HEK293 (cell line): ENCODE measurements at regions not wholly inside any gene's neighbourhood (a gene's known extent, or its start where the extent isn't known, plus 50 kb on each side); places are given as distances from the start of the nearest gene placed in this dataset.

Source experiments
- ZNF350 ChIP-seq: fragments of 450-650 bp; formaldehyde crosslinking; IDR thresholded peaks from 2 replicates; pipeline ENCODE4 v1.5.0; 2017; ENCODE audit warnings: missing biosample characterization, mild to moderate bottlenecking, missing genetic modification characterization
- ZNF510 ChIP-seq: fragments of 450-650 bp; formaldehyde crosslinking; IDR thresholded peaks from 2 replicates; pipeline ENCODE4 v1.5.1; 2018; ENCODE audit warnings: mild to moderate bottlenecking, missing genetic modification characterization, missing biosample characterization; ENCODE audit not compliant: insufficient replicate concordance
- ZNF677 ChIP-seq: fragments of 450-650 bp; IDR thresholded peaks from 2 replicates; pipeline ENCODE4 v1.5.0; 2018; ENCODE audit warnings: missing biosample characterization, mild to moderate bottlenecking, missing genetic modification characterization, moderate library complexity
- TF ChIP-seq, protein P1 (sequence below): fragments of 450-650 bp; formaldehyde crosslinking; IDR thresholded peaks from 2 replicates; pipeline ENCODE4 v1.5.1; 2016; ENCODE audit warnings: missing biosample characterization, missing genetic modification characterization, borderline replicate concordance
- TF ChIP-seq, protein P2 (sequence below): fragments of 450-650 bp; formaldehyde crosslinking; IDR thresholded peaks from 2 replicates; pipeline ENCODE4 v1.5.1; 2016; ENCODE audit warnings: missing biosample characterization, missing genetic modification characterization
- TF ChIP-seq, protein P3 (sequence below): fragments of 450-650 bp; formaldehyde crosslinking; IDR thresholded peaks from 2 replicates; pipeline ENCODE4 v1.5.1; 2016; ENCODE audit warnings: missing biosample characterization, missing genetic modification characterization, low read depth
- TF ChIP-seq, protein P4 (sequence below): fragments of 450-650 bp; formaldehyde crosslinking; IDR thresholded peaks from 2 replicates; pipeline ENCODE4 v1.5.1; 2016; ENCODE audit warnings: missing biosample characterization, missing genetic modification characterization
- TF ChIP-seq, protein P5 (sequence below): fragments of 450-650 bp; formaldehyde crosslinking; IDR thresholded peaks from 2 replicates; pipeline ENCODE4 v1.5.1; 2016; ENCODE audit warnings: missing biosample characterization, missing genetic modification characterization

DNA sequence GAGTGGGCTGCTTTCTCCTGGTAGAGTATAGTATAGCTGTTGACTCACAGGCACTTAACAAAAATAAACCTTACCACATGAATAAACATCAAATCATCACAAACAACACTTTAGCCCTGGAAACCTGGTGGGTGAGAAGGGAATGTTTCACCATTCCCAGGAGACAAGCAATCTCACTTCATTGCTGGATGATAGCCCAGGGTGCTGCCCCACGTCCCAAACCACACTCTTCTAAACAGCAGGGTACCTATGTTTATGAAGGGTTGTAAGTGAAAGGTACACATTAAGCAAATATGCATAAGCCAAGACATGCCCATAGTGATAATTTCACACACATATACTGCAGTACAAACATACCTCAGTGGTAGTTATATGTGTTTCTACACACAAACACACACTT lies 276.2 kb downstream of the FGFR2 start:
- TF ChIP-seq, protein P1, sequence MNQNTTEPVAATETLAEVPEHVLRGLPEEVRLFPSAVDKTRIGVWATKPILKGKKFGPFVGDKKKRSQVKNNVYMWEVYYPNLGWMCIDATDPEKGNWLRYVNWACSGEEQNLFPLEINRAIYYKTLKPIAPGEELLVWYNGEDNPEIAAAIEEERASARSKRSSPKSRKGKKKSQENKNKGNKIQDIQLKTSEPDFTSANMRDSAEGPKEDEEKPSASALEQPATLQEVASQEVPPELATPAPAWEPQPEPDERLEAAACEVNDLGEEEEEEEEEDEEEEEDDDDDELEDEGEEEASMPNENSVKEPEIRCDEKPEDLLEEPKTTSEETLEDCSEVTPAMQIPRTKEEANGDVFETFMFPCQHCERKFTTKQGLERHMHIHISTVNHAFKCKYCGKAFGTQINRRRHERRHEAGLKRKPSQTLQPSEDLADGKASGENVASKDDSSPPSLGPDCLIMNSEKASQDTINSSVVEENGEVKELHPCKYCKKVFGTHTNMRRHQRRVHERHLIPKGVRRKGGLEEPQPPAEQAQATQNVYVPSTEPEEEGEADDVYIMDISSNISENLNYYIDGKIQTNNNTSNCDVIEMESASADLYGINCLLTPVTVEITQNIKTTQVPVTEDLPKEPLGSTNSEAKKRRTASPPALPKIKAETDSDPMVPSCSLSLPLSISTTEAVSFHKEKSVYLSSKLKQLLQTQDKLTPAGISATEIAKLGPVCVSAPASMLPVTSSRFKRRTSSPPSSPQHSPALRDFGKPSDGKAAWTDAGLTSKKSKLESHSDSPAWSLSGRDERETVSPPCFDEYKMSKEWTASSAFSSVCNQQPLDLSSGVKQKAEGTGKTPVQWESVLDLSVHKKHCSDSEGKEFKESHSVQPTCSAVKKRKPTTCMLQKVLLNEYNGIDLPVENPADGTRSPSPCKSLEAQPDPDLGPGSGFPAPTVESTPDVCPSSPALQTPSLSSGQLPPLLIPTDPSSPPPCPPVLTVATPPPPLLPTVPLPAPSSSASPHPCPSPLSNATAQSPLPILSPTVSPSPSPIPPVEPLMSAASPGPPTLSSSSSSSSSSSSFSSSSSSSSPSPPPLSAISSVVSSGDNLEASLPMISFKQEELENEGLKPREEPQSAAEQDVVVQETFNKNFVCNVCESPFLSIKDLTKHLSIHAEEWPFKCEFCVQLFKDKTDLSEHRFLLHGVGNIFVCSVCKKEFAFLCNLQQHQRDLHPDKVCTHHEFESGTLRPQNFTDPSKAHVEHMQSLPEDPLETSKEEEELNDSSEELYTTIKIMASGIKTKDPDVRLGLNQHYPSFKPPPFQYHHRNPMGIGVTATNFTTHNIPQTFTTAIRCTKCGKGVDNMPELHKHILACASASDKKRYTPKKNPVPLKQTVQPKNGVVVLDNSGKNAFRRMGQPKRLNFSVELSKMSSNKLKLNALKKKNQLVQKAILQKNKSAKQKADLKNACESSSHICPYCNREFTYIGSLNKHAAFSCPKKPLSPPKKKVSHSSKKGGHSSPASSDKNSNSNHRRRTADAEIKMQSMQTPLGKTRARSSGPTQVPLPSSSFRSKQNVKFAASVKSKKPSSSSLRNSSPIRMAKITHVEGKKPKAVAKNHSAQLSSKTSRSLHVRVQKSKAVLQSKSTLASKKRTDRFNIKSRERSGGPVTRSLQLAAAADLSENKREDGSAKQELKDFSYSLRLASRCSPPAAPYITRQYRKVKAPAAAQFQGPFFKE (tag by site-specific recombination), result no peak
- TF ChIP-seq, protein P2, sequence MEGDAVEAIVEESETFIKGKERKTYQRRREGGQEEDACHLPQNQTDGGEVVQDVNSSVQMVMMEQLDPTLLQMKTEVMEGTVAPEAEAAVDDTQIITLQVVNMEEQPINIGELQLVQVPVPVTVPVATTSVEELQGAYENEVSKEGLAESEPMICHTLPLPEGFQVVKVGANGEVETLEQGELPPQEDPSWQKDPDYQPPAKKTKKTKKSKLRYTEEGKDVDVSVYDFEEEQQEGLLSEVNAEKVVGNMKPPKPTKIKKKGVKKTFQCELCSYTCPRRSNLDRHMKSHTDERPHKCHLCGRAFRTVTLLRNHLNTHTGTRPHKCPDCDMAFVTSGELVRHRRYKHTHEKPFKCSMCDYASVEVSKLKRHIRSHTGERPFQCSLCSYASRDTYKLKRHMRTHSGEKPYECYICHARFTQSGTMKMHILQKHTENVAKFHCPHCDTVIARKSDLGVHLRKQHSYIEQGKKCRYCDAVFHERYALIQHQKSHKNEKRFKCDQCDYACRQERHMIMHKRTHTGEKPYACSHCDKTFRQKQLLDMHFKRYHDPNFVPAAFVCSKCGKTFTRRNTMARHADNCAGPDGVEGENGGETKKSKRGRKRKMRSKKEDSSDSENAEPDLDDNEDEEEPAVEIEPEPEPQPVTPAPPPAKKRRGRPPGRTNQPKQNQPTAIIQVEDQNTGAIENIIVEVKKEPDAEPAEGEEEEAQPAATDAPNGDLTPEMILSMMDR (tag by site-specific recombination), result no peak
- TF ChIP-seq ZNF677 (tag by site-specific recombination) (no peak), ZNF350 (tag by site-specific recombination) (no peak), ZNF510 (tag by site-specific recombination) (no peak)
- TF ChIP-seq, protein P3, sequence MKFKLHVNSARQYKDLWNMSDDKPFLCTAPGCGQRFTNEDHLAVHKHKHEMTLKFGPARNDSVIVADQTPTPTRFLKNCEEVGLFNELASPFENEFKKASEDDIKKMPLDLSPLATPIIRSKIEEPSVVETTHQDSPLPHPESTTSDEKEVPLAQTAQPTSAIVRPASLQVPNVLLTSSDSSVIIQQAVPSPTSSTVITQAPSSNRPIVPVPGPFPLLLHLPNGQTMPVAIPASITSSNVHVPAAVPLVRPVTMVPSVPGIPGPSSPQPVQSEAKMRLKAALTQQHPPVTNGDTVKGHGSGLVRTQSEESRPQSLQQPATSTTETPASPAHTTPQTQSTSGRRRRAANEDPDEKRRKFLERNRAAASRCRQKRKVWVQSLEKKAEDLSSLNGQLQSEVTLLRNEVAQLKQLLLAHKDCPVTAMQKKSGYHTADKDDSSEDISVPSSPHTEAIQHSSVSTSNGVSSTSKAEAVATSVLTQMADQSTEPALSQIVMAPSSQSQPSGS (tag by site-specific recombination), result no peak
- TF ChIP-seq, protein P4, sequence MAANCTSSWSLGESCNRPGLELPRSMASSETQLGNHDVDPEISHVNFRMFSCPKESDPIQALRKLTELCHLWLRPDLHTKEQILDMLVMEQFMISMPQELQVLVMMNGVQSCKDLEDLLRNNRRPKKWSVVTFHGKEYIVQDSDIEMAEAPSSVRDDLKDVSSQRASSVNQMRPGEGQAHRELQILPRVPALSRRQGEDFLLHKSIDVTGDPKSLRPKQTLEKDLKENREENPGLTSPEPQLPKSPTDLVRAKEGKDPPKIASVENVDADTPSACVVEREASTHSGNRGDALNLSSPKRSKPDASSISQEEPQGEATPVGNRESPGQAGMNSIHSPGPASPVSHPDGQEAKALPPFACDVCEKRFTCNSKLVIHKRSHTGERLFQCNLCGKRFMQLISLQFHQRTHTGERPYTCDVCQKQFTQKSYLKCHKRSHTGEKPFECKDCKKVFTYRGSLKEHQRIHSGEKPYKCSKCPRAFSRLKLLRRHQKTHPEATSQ (tag by site-specific recombination), result no peak
- TF ChIP-seq, protein P5, sequence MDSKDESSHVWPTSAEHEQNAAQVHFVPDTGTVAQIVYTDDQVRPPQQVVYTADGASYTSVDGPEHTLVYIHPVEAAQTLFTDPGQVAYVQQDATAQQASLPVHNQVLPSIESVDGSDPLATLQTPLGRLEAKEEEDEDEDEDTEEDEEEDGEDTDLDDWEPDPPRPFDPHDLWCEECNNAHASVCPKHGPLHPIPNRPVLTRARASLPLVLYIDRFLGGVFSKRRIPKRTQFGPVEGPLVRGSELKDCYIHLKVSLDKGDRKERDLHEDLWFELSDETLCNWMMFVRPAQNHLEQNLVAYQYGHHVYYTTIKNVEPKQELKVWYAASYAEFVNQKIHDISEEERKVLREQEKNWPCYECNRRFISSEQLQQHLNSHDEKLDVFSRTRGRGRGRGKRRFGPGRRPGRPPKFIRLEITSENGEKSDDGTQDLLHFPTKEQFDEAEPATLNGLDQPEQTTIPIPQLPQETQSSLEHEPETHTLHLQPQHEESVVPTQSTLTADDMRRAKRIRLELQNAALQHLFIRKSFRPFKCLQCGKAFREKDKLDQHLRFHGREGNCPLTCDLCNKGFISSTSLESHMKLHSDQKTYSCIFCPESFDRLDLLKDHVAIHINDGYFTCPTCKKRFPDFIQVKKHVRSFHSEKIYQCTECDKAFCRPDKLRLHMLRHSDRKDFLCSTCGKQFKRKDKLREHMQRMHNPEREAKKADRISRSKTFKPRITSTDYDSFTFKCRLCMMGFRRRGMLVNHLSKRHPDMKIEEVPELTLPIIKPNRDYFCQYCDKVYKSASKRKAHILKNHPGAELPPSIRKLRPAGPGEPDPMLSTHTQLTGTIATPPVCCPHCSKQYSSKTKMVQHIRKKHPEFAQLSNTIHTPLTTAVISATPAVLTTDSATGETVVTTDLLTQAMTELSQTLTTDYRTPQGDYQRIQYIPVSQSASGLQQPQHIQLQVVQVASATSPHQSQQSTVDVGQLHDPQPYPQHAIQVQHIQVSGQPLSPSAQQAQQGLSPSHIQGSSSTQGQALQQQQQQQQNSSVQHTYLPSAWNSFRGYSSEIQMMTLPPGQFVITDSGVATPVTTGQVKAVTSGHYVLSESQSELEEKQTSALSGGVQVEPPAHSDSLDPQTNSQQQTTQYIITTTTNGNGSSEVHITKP (tag by site-specific recombination), result 0 out of 2 replicates have a peak, but pooled peaks have one; percentile 12
